HEK293 (cell line): ENCODE measurements at regions not wholly inside any gene's neighbourhood (a gene's known extent, or its start where the extent isn't known, plus 50 kb on each side); places are given as distances from the start of the nearest gene placed in this dataset.

Experiments
- CTCF ChIA-PET: fragments of 350-600 bp; formaldehyde crosslinking; extraction: SDS; loops from one replicate; lab custom pipeline; 2021; ENCODE audit warnings: antibody characterized with exemption; lab: Yijun Ruan, JAX
- POLR2A ChIA-PET: fragments of 300-600 bp; formaldehyde crosslinking; extraction: SDS; loops from one replicate; lab custom pipeline; 2020; ENCODE audit warnings: antibody characterized with exemption, inconsistent platforms; lab: Yijun Ruan, JAX
- H3K27ac ChIP-seq: fragments of 200-500 bp; sonication (Bioruptor generic); 2 replicates; pipeline ENCODE4 v1.5.1; 2014; ENCODE audit warnings: low read depth, low read length, control low read depth, inconsistent platforms; ENCODE audit errors: extremely low read depth
- H3K36me3 ChIP-seq, 2 experiments: fragments of 200-500 bp in 1 of 2; sonication (Bioruptor generic) in 1 of 2; 1 replicate in 1 of 2; 2 replicates in 1 of 2; pipeline ENCODE4 v1.5.1; 2014 to 2017; ENCODE audit warnings: inconsistent platforms in 2 of 2, low read length in 2 of 2; ENCODE audit not compliant: control insufficient read depth in 2 of 2, insufficient read depth in 1 of 2
- H3K4me1 ChIP-seq: fragments of 200-500 bp; sonication (Bioruptor generic); 2 replicates; pipeline ENCODE4 v1.5.1; 2014; ENCODE audit warnings: mild to moderate bottlenecking, low read length, inconsistent platforms; ENCODE audit not compliant: control insufficient read depth, insufficient read depth
- H3K4me3 ChIP-seq: 2 replicates; pipeline ENCODE4 v1.5.1; 2011; ENCODE audit warnings: low read depth, mild to moderate bottlenecking, control low read depth, low read length, moderate library complexity
- H3K9me3 ChIP-seq: fragments of 200-500 bp; sonication (Bioruptor generic); 2 replicates; pipeline ENCODE4 v1.5.1; 2014; ENCODE audit warnings: low read depth, low read length, inconsistent platforms; ENCODE audit not compliant: control insufficient read depth, insufficient read depth
- MZF1 ChIP-seq: fragments of 450-650 bp; formaldehyde crosslinking; IDR thresholded peaks from 2 replicates; pipeline ENCODE4 v1.5.1; 2017; ENCODE audit warnings: missing biosample characterization, missing genetic modification characterization, borderline replicate concordance
- ZNF121 ChIP-seq: fragments of 450-650 bp; formaldehyde crosslinking; IDR thresholded peaks from 2 replicates; pipeline ENCODE4 v1.5.1; 2016; ENCODE audit warnings: missing biosample characterization, missing genetic modification characterization
- ZNF311 ChIP-seq: fragments of 450-650 bp; formaldehyde crosslinking; IDR thresholded peaks from 2 replicates; pipeline ENCODE4 v1.5.1; 2017; ENCODE audit warnings: missing biosample characterization, missing genetic modification characterization, borderline replicate concordance
- ZNF350 ChIP-seq: fragments of 450-650 bp; formaldehyde crosslinking; IDR thresholded peaks from 2 replicates; pipeline ENCODE4 v1.5.0; 2017; ENCODE audit warnings: missing biosample characterization, mild to moderate bottlenecking, missing genetic modification characterization
- ZNF366 ChIP-seq: fragments of 450-650 bp; formaldehyde crosslinking; conservative IDR thresholded peaks from 2 replicates; pipeline ENCODE4 v1.5.1; 2016; ENCODE audit warnings: missing biosample characterization, missing genetic modification characterization
- ZNF48 ChIP-seq: fragments of 450-650 bp; formaldehyde crosslinking; IDR thresholded peaks from 2 replicates; pipeline ENCODE4 v1.5.1; 2016; ENCODE audit warnings: missing biosample characterization, missing genetic modification characterization
- ZNF518A ChIP-seq: fragments of 450-650 bp; formaldehyde crosslinking; conservative IDR thresholded peaks from 2 replicates; pipeline ENCODE4 v1.5.1; 2016; ENCODE audit warnings: low read depth, missing biosample characterization, missing genetic modification characterization
- ZNF521 ChIP-seq: fragments of 450-650 bp; formaldehyde crosslinking; IDR thresholded peaks from 2 replicates; pipeline ENCODE4 v1.5.1; 2017; ENCODE audit warnings: missing biosample characterization, mild to moderate bottlenecking, missing genetic modification characterization
- ZNF544 ChIP-seq: fragments of 450-650 bp; formaldehyde crosslinking; IDR thresholded peaks from 2 replicates; pipeline ENCODE4 v1.5.0; 2017; ENCODE audit warnings: missing biosample characterization, missing genetic modification characterization
- ZNF777 ChIP-seq: fragments of 450-650 bp; formaldehyde crosslinking; IDR thresholded peaks from 2 replicates; pipeline ENCODE4 v1.5.1; 2017; ENCODE audit warnings: missing biosample characterization, missing genetic modification characterization, borderline replicate concordance
- TF ChIP-seq, protein P1 (sequence below): fragments of 450-650 bp; formaldehyde crosslinking; IDR thresholded peaks from 2 replicates; pipeline ENCODE4 v1.5.1; 2016; ENCODE audit warnings: missing biosample characterization, missing genetic modification characterization, low read depth
- TF ChIP-seq, protein P2 (sequence below): fragments of 450-650 bp; formaldehyde crosslinking; IDR thresholded peaks from 2 replicates; pipeline ENCODE4 v1.5.1; 2016; ENCODE audit warnings: missing biosample characterization, missing genetic modification characterization, borderline replicate concordance
- TF ChIP-seq, protein P3 (sequence below): fragments of 450-650 bp; formaldehyde crosslinking; IDR thresholded peaks from 2 replicates; pipeline ENCODE4 v1.5.1; 2016; ENCODE audit warnings: missing biosample characterization, missing genetic modification characterization
- TF ChIP-seq, protein P4 (sequence below): fragments of 450-650 bp; formaldehyde crosslinking; optimal IDR thresholded peaks from 2 replicates; pipeline ENCODE3; 2016; ENCODE audit warnings: missing biosample characterization, mild to moderate bottlenecking, missing genetic modification characterization
- TF ChIP-seq, protein P5 (sequence below): fragments of 450-650 bp; formaldehyde crosslinking; IDR thresholded peaks from 2 replicates; pipeline ENCODE4 v1.5.1; 2016; ENCODE audit warnings: missing biosample characterization, missing genetic modification characterization

GRCh38 chr18:78785706-78786105 lies 193.9 kb upstream of the SALL3 start:
- H3K27ac ChIP-seq: no peak overlapping the region
- no peak overlapping the region for H3K4me3 ChIP-seq
- ChIA-PET CTCF (interaction anchor here (0.6 kb wide), 1 partner anchor 99 kb away, joined by 3 read pairs; no protein-coding TSS in a partner anchor), POLR2A (no interaction called here)
- H3K4me1 ChIP-seq: no peaks in the 10 kb centered on the region
- no peaks in the 10 kb centered on the region for H3K36me3 ChIP-seq
- no peaks in the 10 kb centered on the region for H3K9me3 ChIP-seq
- no peak for TF ChIP-seq ZNF777 (tag by site-specific recombination)
- TF ChIP-seq, protein P1, sequence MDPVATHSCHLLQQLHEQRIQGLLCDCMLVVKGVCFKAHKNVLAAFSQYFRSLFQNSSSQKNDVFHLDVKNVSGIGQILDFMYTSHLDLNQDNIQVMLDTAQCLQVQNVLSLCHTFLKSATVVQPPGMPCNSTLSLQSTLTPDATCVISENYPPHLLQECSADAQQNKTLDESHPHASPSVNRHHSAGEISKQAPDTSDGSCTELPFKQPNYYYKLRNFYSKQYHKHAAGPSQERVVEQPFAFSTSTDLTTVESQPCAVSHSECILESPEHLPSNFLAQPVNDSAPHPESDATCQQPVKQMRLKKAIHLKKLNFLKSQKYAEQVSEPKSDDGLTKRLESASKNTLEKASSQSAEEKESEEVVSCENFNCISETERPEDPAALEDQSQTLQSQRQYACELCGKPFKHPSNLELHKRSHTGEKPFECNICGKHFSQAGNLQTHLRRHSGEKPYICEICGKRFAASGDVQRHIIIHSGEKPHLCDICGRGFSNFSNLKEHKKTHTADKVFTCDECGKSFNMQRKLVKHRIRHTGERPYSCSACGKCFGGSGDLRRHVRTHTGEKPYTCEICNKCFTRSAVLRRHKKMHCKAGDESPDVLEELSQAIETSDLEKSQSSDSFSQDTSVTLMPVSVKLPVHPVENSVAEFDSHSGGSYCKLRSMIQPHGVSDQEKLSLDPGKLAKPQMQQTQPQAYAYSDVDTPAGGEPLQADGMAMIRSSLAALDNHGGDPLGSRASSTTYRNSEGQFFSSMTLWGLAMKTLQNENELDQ (tag by site-specific recombination): no peak
- TF ChIP-seq, all 188 proteins: peak for 0

DNA sequence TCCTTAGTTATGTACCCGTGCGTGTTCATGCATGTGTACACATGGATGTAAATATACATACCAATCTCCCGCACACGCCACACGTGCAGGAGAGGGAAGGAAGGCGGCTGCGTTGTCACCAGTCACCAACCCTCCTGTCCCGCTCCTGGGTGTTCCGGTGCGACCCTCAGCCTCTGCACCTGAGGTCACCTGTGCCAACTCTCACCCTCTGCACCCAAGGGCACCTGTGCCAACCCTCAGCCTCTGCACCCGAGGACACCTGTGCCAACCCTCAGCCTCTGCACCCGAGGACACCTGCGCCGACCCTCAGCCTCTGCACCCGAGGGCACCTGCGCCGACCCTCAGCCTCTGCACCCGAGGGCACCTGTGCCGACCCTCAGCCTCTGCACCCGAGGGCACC lies 192.8 kb upstream of the SALL3 start:
- Histone ChIP-seq H3K4me1 (no peaks in the 10 kb centered on the region), H3K4me3 (no peak overlapping the region), H3K27ac (no peak overlapping the region), H3K36me3 (no peaks in the 10 kb centered on the region), H3K9me3 (no peaks in the 10 kb centered on the region)
- ChIA-PET CTCF (no interaction called here), POLR2A (no interaction called here)
- no peak for TF ChIP-seq ZNF521 (tag by site-specific recombination)
- no peak for TF ChIP-seq ZNF48 (tag by site-specific recombination)
- TF ChIP-seq ZNF311: no peak
- no peak for TF ChIP-seq ZNF366 (tag by site-specific recombination)
- no peak for TF ChIP-seq ZNF350
- TF ChIP-seq, protein P2, sequence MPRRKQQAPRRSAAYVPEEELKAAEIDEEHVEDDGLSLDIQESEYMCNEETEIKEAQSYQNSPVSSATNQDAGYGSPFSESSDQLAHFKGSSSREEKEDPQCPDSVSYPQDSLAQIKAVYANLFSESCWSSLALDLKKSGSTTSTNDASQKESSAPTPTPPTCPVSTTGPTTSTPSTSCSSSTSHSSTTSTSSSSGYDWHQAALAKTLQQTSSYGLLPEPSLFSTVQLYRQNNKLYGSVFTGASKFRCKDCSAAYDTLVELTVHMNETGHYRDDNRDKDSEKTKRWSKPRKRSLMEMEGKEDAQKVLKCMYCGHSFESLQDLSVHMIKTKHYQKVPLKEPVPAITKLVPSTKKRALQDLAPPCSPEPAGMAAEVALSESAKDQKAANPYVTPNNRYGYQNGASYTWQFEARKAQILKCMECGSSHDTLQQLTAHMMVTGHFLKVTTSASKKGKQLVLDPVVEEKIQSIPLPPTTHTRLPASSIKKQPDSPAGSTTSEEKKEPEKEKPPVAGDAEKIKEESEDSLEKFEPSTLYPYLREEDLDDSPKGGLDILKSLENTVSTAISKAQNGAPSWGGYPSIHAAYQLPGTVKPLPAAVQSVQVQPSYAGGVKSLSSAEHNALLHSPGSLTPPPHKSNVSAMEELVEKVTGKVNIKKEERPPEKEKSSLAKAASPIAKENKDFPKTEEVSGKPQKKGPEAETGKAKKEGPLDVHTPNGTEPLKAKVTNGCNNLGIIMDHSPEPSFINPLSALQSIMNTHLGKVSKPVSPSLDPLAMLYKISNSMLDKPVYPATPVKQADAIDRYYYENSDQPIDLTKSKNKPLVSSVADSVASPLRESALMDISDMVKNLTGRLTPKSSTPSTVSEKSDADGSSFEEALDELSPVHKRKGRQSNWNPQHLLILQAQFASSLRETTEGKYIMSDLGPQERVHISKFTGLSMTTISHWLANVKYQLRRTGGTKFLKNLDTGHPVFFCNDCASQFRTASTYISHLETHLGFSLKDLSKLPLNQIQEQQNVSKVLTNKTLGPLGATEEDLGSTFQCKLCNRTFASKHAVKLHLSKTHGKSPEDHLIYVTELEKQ (tag by site-specific recombination): no peak
- no peak for TF ChIP-seq MZF1 (tag by site-specific recombination)
- TF ChIP-seq, protein P3, sequence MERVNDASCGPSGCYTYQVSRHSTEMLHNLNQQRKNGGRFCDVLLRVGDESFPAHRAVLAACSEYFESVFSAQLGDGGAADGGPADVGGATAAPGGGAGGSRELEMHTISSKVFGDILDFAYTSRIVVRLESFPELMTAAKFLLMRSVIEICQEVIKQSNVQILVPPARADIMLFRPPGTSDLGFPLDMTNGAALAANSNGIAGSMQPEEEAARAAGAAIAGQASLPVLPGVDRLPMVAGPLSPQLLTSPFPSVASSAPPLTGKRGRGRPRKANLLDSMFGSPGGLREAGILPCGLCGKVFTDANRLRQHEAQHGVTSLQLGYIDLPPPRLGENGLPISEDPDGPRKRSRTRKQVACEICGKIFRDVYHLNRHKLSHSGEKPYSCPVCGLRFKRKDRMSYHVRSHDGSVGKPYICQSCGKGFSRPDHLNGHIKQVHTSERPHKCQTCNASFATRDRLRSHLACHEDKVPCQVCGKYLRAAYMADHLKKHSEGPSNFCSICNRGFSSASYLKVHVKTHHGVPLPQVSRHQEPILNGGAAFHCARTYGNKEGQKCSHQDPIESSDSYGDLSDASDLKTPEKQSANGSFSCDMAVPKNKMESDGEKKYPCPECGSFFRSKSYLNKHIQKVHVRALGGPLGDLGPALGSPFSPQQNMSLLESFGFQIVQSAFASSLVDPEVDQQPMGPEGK (tag by site-specific recombination): no peak
- no peak for TF ChIP-seq ZNF518A (tag by site-specific recombination)
- TF ChIP-seq, protein P4, sequence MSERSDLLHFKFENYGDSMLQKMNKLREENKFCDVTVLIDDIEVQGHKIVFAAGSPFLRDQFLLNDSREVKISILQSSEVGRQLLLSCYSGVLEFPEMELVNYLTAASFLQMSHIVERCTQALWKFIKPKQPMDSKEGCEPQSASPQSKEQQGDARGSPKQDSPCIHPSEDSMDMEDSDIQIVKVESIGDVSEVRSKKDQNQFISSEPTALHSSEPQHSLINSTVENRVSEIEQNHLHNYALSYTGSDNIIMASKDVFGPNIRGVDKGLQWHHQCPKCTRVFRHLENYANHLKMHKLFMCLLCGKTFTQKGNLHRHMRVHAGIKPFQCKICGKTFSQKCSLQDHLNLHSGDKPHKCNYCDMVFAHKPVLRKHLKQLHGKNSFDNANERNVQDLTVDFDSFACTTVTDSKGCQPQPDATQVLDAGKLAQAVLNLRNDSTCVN (tag by site-specific recombination): no peak
- no peak for TF ChIP-seq ZNF544 (tag by site-specific recombination)
- TF ChIP-seq, protein P5, sequence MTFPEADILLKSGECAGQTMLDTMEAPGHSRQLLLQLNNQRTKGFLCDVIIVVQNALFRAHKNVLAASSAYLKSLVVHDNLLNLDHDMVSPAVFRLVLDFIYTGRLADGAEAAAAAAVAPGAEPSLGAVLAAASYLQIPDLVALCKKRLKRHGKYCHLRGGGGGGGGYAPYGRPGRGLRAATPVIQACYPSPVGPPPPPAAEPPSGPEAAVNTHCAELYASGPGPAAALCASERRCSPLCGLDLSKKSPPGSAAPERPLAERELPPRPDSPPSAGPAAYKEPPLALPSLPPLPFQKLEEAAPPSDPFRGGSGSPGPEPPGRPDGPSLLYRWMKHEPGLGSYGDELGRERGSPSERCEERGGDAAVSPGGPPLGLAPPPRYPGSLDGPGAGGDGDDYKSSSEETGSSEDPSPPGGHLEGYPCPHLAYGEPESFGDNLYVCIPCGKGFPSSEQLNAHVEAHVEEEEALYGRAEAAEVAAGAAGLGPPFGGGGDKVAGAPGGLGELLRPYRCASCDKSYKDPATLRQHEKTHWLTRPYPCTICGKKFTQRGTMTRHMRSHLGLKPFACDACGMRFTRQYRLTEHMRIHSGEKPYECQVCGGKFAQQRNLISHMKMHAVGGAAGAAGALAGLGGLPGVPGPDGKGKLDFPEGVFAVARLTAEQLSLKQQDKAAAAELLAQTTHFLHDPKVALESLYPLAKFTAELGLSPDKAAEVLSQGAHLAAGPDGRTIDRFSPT (tag by site-specific recombination): no peak
- TF ChIP-seq ZNF121: no peak
